ENCODE measurements at regions not wholly inside any gene's neighbourhood (a gene's known extent, or its start where the extent isn't known, plus 50 kb on each side); places are given as distances from the start of the nearest gene placed in this dataset.

GRCh38 chr13:73283636-73284035, 224.8 kb downstream of the KLF5 start:
- Histone ChIP-seq H3K4me2 (ENCODE audit: low read length) (no peak overlapping the region), H3K9me2 (replicated peaks; ENCODE audit: low read length) (no peaks in the 10 kb centered on the region), H3K4me3 (ENCODE audit: low read length) (no peak overlapping the region), H3K27me3 (ENCODE audit: low read length) (no peaks in the 10 kb centered on the region), H3K9me3 (ENCODE audit: low read length) (no peaks in the 10 kb centered on the region), H4K20me1 (ENCODE audit: low read length) (no peaks in the 10 kb centered on the region), H3K79me2 (ENCODE audit: low read length) (no peaks in the 10 kb centered on the region), H3F3A (ENCODE audit: low read length, unreplicated experiment) (no peaks in the 10 kb centered on the region), H2AFZ (ENCODE audit: low read length) (no peak overlapping the region), H3K9ac (ENCODE audit: low read length) (no peak overlapping the region), H3K4me1 (ENCODE audit: insufficient read depth, low read length) (no peaks in the 10 kb centered on the region; the same call in 1 of the 2 replicates), H3K27ac (ENCODE audit: low read length) (no peak overlapping the region), H3K36me3 (ENCODE audit: low read depth, low read length) (no peaks in the 10 kb centered on the region)
- POLR2A ChIA-PET (ENCODE audit: unreplicated experiment): no interaction called here
- ATAC-seq: no peak
- BruUV-seq (replicated peaks): no TSS peak
- intact Hi-C loops (cut with micrococcal nuclease): no loop called here
- TF ChIP-seq EZH2phosphoT487 (IDR thresholded peaks at IDR 0.05; ENCODE audit: borderline replicate concordance, low read length): no peak
- TF ChIP-seq CTCF (conservative IDR thresholded peaks at IDR 0.05; ENCODE audit: low read depth, low read length): no peak
- TF ChIP-seq EZH2 (IDR thresholded peaks at IDR 0.05; ENCODE audit: low read length, unreplicated experiment): no peak
- CTCF ChIA-PET: no interaction called here
- no peak for DNase-seq

DNA sequence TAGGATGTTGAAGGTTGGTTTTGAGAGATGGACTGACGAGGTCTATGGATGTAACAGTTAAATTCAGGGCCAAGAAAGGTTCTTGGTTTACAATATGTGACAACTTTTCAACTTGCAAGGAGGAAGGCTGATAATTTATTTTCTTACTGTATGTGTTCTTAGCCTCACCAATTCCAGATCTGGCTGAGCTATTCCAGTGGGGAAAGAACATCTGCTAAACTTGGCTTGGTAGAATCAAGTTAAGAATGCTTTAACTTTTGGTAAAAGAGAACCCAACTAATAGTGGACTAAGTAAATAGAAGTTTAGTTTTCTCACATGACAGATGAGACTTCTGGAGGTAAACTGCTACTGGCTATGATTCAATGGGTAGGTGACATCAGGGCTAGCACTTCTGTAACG, 222.9 kb downstream of the KLF5 start:
- H3K9me3 ChIP-seq (ENCODE audit: low read length): no peaks in the 10 kb centered on the region
- ChIA-PET CTCF (no interaction called here), POLR2A (ENCODE audit: unreplicated experiment) (interaction anchor here (0.6 kb wide), 1 partner anchor 58 kb away, joined by 3 read pairs; no protein-coding TSS in a partner anchor)
- no peak overlapping the region for H2AFZ ChIP-seq (ENCODE audit: low read length)
- no peaks in the 10 kb centered on the region for H3F3A ChIP-seq (ENCODE audit: low read length, unreplicated experiment)
- no peaks in the 10 kb centered on the region for H3K27me3 ChIP-seq (ENCODE audit: low read length)
- ATAC-seq: no peak
- H4K20me1 ChIP-seq (ENCODE audit: low read length): no peaks in the 10 kb centered on the region
- no peak overlapping the region for H3K4me2 ChIP-seq (ENCODE audit: low read length)
- TF ChIP-seq EZH2phosphoT487 (IDR thresholded peaks at IDR 0.05; ENCODE audit: borderline replicate concordance, low read length) (no peak), EZH2 (IDR thresholded peaks at IDR 0.05; ENCODE audit: low read length, unreplicated experiment) (no peak), CTCF (conservative IDR thresholded peaks at IDR 0.05; ENCODE audit: low read depth, low read length) (no peak)
- no peak overlapping the region for H3K4me3 ChIP-seq (ENCODE audit: low read length)
- intact Hi-C loops (cut with micrococcal nuclease): no loop called here
- no peaks in the 10 kb centered on the region for H3K9me2 ChIP-seq (replicated peaks; ENCODE audit: low read length)
- H3K4me1 ChIP-seq (ENCODE audit: insufficient read depth, low read length): no peaks in the 10 kb centered on the region
- BruUV-seq (replicated peaks): no TSS peak
- H3K27ac ChIP-seq (ENCODE audit: low read length): no peak overlapping the region
- DNase-seq: no peak
- no peak overlapping the region for H3K9ac ChIP-seq (ENCODE audit: low read length)
- H3K36me3 ChIP-seq (ENCODE audit: low read depth, low read length): no peaks in the 10 kb centered on the region
- H3K79me2 ChIP-seq (ENCODE audit: low read length): no peaks in the 10 kb centered on the region

GRCh38 chr13:73278186-73278585, 219.4 kb downstream of the KLF5 start:
- Histone ChIP-seq H4K20me1 (ENCODE audit: low read length) (no peaks in the 10 kb centered on the region), H3F3A (ENCODE audit: low read length, unreplicated experiment) (no peaks in the 10 kb centered on the region), H3K9me2 (replicated peaks; ENCODE audit: low read length) (no peaks in the 10 kb centered on the region), H3K9me3 (ENCODE audit: low read length) (no peaks in the 10 kb centered on the region), H3K4me3 (ENCODE audit: low read length) (no peak overlapping the region), H3K36me3 (ENCODE audit: low read depth, low read length) (no peaks in the 10 kb centered on the region), H3K27me3 (ENCODE audit: low read length) (no peaks in the 10 kb centered on the region), H3K4me2 (ENCODE audit: low read length) (no peak overlapping the region), H3K27ac (ENCODE audit: low read length) (no peak overlapping the region), H3K4me1 (ENCODE audit: insufficient read depth, low read length) (no peaks in the 10 kb centered on the region), H3K79me2 (ENCODE audit: low read length) (no peaks in the 10 kb centered on the region), H2AFZ (ENCODE audit: low read length) (no peak overlapping the region), H3K9ac (ENCODE audit: low read length) (no peak overlapping the region)
- intact Hi-C loops (cut with micrococcal nuclease): no loop called here
- no peak for DNase-seq
- ChIA-PET POLR2A (ENCODE audit: unreplicated experiment) (no interaction called here), CTCF (interaction anchor here (0.5 kb wide), 1 partner anchor 32 kb away, joined by 4 read pairs; no protein-coding TSS in a partner anchor)
- no peak for ATAC-seq
- BruUV-seq (replicated peaks): no TSS peak
- no peak for TF ChIP-seq CTCF (conservative IDR thresholded peaks at IDR 0.05; ENCODE audit: low read depth, low read length)
- no peak for TF ChIP-seq EZH2 (IDR thresholded peaks at IDR 0.05; ENCODE audit: low read length, unreplicated experiment)
- TF ChIP-seq EZH2phosphoT487 (IDR thresholded peaks at IDR 0.05; ENCODE audit: borderline replicate concordance, low read length): no peak

All from PC-3 (cell line).